Activated naive CD4-positive, alpha-beta T cell treated with anti-CD3 and anti-CD28 coated beads, Interleukin-2, amount 50 U/mL, for 16 hours (primary cell): ENCODE measurements at regions not wholly inside any gene's neighbourhood (a gene's known extent, or its start where the extent isn't known, plus 50 kb on each side); places are given as distances from the start of the nearest gene placed in this dataset.
"Not testable (repeated sequence)": the region's sequence is repeated elsewhere in the genome, so short reads cannot be mapped to it uniquely, and the experiment has no call there.

Experiments used
- DNase-seq: peaks from one replicate; pipeline ENCODE4 v3.0.0-alpha.2; 2020

DNA sequence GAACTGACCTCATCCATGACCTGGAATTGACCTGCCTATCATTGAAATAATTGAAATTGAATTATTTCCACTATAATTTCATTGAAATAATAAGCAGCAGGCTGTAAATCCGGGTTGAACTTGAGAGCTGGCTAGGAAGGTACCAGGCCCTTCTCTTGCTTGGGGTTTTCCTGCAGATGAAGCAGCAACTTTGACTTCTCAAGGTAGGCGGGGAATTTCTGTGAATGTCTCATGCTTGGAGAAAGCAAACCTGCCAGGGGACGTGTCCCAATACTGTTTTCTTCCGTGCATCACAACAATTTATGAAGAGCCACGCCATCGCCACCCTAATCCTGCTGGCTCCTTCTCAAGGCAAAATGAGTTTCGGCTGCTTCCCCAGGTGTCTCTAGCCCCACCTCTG is 97.5 kb upstream of the XYLT1 start:
- DNase-seq: no peak

DNA sequence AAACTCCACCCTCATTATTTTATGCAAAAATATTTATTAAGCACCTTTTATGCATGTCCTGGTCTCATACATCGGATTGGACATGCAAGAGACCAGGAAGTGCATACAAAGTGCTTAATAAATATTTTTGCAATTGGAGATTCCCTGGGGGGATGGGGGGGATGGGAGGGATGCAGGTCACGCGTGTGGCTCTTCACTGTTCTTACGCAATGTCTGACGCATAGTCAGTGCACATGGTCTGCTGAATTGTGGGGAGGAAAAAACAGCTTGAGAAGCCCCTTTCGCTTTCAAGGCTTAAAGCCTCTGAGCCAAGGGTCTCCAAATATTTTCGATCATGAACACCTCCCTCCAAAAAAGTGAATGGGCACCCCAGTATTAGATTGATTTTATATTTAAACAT is 96.7 kb upstream of the XYLT1 start:
- no peak for DNase-seq

- no peak for DNase-seq
These were observed 96.1 kb upstream of the XYLT1 start for GRCh38 chr16:17566656-17567450.

- DNase-seq: no peak
These were observed 95.3 kb upstream of the XYLT1 start for GRCh38 chr16:17566075-17566474.

GRCh38 chr16:17565605-17566004 is 94.8 kb upstream of the XYLT1 start:
- no peak for DNase-seq

DNA sequence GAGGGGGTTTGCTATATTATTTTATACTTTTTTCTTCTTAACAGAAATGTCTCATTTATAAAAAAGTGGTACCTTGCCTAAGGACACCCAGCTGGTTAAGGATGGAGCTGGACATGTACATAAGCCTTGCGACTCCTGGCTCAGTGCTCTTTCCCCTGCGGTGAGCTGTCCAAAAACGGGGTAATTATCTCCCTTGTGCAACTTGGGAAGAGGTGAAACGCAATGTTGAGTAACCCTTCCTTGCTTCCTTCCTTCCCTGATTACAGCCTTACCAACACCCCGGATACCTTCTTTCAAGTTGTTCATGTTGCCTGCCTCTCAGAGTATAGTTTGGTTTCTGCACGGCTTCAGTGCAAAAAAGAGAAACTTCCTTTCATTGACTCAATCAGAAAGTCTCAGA is 94.1 kb upstream of the XYLT1 start:
- DNase-seq: no peak

DNA sequence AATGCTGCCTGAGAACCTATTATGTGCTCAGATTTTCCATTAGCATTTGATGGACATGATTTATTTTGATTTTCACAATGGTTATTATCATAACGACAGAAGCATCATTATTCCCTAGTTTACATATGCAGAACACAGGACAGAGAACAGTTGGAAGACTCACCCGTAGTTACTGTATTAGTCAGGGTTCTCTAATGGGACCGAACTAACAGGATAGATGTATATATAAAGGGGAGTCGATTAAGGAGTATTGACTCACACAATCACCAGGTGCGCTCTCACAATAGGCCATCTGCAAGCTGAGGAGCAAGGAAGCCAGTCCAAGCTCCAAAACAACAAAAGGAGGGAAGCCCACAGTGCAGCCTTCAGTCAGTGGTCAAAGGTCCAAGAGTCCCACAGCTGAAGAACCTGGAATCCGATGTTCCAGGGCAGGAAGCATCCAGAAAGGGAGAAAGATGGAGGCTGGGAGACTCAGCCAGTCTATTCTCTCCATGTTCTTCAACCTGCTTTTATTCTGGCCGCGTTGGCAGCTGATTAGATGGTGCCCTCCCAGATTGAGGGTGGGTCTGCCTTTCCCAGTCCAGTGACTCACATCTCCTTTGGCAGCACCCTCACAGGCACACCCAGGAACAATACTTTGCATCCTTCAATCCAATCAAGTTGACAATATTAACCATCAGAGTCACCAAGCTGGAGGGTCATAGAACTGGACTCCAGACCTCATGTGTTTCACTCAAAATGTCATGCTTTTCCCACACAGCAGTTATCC is 92.7 kb upstream of the XYLT1 start:
- no peak for DNase-seq

DNA sequence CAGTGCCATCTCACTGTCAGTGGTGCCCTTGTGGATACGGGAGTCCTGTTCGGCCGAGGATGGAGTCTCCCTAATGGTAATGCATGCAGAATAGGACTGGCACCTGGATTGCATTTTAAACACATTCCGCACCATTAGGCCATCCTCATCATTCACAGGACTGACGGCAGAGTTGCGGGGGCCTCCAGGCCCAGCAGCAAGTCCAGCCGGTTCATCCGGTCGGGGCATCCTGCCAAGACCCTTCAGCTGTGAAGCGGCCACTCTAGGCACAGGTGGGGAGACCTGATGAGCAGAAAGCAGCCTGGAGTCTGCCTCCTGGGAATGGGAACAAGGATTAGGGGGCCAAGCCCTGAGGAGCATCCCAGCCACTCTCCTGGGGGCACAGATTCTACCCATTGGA is 90.3 kb upstream of the XYLT1 start:
- no peak for DNase-seq

DNA sequence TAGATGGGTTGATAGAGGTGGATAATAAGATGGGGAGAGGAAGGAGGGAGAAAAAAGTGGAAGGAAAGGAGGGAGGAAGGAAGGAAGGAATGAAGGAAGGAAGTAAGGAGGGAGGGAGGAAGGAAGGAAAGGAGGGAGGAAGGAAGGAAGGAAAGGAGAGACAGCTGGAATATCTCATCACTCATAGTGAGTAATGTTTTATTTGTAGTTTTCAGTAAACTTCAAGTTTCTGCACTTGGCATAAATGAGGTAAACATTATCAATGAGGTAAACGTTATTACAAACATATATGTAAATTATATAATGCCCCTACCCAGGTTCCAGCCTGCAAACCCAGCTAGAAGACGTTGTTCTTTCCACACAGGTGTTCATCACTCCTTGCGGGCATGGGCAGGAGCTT is 89.8 kb upstream of the XYLT1 start:
- no peak for DNase-seq

- no peak for DNase-seq
These were observed 88.6 kb upstream of the XYLT1 start for GRCh38 chr16:17559394-17559793.

DNA sequence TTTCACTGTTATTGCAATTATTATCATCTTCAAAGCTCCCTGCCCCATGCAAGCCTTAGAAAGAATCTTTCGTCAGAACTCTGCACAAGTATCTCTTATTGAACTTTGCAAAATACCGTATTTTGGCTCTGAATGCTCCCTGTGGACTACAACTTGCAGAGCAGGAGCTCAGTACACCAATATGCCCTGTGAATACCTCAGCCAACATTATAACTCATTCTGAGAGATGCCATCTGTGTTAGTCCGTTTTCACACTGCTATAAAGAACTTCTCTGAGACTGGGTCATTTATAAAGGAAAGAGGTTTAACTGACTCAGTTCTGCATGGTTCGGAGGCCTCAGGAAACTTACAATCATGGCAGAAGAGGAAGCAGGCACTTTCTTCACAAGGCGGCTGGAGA is 87.2 kb upstream of the XYLT1 start:
- DNase-seq: no peak

GRCh38 chr16:17557480-17557879 is 86.7 kb upstream of the XYLT1 start:
- DNase-seq: no peak

DNA sequence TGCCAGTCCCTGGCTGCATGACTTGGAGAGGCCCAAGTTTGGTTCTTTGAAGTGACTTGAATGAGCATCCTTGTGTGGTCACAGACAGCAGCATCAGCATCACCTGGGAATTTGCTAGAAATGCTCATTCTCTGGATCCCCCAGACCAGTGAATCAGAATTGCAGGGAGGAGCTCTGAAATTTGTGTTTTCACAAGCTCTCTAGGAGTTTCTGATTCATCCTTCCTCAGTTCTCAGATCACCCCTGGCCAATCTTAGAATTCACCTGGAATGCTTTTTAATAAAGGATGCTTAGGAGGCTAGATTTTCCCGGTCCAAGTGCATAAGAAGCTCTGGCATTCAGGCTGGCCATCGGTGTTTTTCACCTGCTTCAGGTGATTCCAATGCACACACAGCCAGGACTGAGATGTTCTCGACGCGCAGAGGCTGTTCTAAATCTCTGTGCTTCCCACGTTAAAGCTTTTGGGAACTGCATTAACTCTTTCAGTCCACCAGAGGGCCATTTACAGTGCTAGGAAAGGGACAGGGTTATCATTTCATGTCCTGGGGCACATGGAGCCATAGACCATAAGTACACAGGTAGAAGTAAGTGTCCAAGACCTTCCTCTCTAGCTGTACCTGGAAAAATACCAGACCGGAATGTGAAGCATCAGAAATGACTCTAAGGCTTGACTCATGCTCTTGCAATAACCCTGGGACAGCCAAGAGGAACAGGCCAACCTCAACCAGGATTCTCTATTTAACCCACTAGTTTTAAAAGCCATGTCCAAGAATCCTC is 85.7 kb upstream of the XYLT1 start:
- no peak for DNase-seq

DNA sequence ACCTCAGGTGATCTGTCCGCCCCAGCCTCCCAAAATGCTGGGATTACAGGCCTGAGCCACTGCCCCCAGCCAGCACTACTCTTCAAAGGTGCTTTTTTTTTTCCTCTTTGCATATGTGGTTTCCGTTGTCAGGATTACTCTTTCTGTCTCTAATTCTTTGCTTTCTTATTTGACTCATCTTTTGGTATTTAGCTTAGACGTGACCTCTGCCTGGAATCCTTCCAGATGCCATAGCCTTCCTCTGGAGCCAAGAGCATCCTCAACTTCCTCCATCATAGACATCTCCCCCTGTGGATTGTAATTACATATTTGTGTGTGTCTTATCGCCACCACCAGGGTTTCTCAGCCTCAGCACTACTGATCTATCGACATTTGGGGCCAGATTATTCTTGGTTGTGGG is 84.4 kb upstream of the XYLT1 start:
- DNase-seq: no peak

DNA sequence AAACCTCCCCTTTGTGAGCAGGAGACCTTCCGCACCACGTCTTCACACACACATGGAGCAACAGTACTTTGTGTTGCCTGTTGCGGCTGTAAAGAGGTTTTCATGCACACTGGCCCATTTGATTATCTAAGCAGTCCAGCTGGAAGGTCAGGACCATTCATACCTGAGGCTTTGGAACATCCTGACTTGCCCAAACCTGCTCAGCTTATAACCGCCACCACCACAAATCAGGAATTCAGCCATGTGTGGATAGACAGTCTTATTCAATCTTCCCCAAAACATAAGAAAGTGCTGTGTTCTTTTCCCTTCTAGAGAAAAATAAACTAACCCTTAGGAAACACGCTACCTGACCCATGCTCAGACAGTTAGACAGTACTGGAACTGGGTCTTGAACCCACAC is 81.6 kb upstream of the XYLT1 start:
- no peak for DNase-seq

- DNase-seq: not testable (repeated sequence)
These were observed 80.9 kb upstream of the XYLT1 start for GRCh38 chr16:17551682-17552081.

GRCh38 chr16:17548825-17549224 is 78.1 kb upstream of the XYLT1 start:
- no peak for DNase-seq

DNA sequence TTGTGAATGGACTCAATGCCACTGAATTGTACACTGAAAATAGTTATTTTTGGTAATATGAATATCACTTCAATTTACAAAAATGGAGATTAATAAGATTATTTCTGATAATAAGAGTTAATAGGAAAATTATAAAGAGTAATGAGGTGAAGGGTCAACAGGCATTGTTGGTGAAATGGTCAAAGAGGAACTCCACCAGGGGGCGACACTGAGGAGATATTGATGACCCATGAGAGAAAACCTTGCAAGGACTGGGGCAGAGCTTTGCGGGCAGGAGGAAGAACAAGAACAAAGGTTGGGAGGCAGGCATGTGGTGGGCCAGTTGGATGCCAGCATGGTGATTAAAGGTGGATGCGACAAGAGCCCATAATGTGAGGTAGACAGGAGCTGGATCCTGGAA is 74.0 kb upstream of the XYLT1 start:
- no peak for DNase-seq

DNA sequence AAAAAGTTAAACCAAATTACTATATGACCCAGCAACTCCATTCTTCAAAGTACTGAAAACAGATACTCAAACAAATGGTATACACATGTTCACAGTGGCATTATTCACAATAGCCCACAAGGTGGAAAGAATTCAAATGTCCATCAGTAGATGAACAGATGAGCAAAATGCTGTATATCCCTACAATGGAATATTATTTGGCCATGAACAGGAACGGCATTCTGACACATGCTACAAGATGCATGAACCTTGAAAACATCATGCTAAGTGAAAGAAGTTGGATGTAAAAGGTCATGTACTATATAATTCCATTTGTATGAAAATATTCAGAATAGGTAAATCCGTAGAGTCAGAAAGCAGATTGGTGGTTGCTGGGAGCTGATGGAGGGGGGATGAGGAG is 73.5 kb upstream of the XYLT1 start:
- DNase-seq: no peak

GRCh38 chr16:17543073-17543472 is 72.3 kb upstream of the XYLT1 start:
- no peak for DNase-seq

DNA sequence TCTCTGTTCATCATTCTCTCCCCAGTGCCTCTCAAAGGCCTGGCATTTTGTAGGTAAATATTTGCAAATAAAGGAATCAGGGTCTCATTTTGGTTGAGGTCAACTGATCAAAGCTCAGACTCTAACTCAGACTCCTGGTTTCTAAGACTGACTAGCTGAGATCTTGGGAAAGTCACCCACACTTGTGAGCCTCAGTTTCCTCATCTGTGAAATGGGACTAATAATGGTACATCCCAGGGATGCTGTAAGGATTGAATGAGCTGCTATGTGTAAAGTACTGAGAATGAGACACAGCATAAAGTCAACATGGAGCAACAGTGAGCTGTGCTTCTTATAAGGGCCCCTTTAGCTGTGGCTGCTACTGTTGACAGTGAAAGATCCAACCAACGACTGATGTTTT is 70.6 kb upstream of the XYLT1 start:
- no peak for DNase-seq

- DNase-seq: no peak
These were observed 68.2 kb upstream of the XYLT1 start for GRCh38 chr16:17538927-17539326.

DNA sequence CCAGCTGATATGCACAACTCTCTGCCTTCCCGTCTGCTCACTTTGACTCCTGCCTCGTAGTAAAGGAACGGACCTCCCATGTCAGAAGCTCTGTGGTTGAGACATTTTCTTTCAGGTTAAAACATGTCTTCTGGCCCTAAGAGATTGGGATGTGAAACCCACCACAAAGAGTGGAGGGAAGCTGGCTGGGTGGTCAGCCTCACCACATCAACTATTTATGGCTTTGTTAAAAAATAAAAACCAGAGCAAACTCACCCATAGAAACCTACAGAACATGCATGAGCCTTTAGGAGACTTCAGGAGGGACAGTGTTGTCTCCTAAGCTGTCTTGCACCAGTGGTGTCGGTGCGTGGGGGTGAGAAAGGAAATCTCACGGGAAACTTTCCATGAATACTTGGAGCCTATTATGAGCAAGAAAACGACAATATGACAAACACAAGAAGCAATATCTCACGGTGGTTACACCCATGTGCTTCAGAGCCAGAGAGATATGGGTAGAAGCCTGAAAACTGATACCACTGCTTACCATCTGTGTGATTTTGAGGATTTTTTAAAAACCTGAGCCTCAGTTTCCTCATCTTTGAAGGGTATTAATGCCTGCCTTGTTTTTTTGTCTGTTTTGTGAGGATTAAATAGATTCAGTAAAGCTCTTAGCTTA is 61.7 kb upstream of the XYLT1 start:
- DNase-seq: no peak
